Central memory CD8-positive, alpha-beta T cell (primary cell): ENCODE measurements at regions not wholly inside any gene's neighbourhood (a gene's known extent, or its start where the extent isn't known, plus 50 kb on each side); places are given as distances from the start of the nearest gene placed in this dataset.

ENCODE experiments used
- ATAC-seq: fragments of 150-1000 bp; cut with Tn5 transposase; replicated peaks from 2 replicates; pipeline ENCODE4 v1.10.0; 2022; ENCODE audit warnings: mild to moderate bottlenecking, moderate FRiP score, moderate number of reproducible peaks; ENCODE audit not compliant: poor library complexity, severe bottlenecking; ENCODE audit errors: extremely low read depth
- DNase-seq, 2 donors: peaks; one replicate each; pipeline ENCODE4 v3.0.0; 2021; ENCODE audit warnings: low spot score in 2 of 2
- H3K27ac Mint-ChIP-seq: one replicate; pipeline ENCODE4 v1.8.0; 2022; ENCODE audit warnings: low read depth, mild to moderate bottlenecking, moderate library complexity, mixed read lengths
- H3K27me3 Mint-ChIP-seq: one replicate; pipeline ENCODE4 v1.8.0; 2022; ENCODE audit warnings: mixed read lengths
- H3K36me3 Mint-ChIP-seq: one replicate; pipeline ENCODE4 v1.8.0; 2022; ENCODE audit warnings: mild to moderate bottlenecking, moderate library complexity, mixed read lengths; ENCODE audit not compliant: insufficient read depth
- H3K4me1 Mint-ChIP-seq: one replicate; pipeline ENCODE4 v1.8.0; 2022; ENCODE audit warnings: mixed read lengths
- H3K4me3 Mint-ChIP-seq: one replicate; pipeline ENCODE4 v1.8.0; 2022; ENCODE audit warnings: mild to moderate bottlenecking, moderate library complexity, mixed read lengths
- H3K9me3 Mint-ChIP-seq: one replicate; pipeline ENCODE4 v1.8.0; 2022; ENCODE audit warnings: mixed read lengths

- no peaks in the 10 kb centered on the region for H3K9me3 Mint-ChIP-seq
- peaks cover 14% of the 10 kb centered on the region for H3K27me3 Mint-ChIP-seq
- no peak overlapping the region for H3K4me3 Mint-ChIP-seq
- ATAC-seq: no peak
- DNase-seq: no peak
- no peaks in the 10 kb centered on the region for H3K4me1 Mint-ChIP-seq
- no peaks in the 10 kb centered on the region for H3K36me3 Mint-ChIP-seq
- H3K27ac Mint-ChIP-seq: no peak overlapping the region
Observed at GRCh38 chr2:37857575-37858399, 67.3 kb upstream of the RMDN2 start.

DNA sequence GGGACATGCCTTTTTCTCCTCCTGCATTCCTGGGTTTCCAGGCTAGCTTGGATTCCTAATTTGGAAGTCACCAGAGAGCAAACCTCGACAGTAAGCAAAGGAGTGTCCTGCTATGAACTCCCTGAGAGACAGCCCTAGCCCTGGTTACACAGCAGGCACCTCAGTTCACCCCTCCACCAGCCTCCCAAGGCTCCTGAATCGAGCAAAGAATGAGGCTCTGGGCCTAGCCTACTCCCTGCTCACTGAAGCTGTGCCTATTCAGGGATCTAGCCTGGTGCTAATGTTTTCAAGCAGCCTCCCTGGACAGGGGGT lies 66.7 kb upstream of the RMDN2 start:
- Mint-ChIP-seq H3K4me3 (no peak overlapping the region), H3K36me3 (no peaks in the 10 kb centered on the region), H3K4me1 (no peaks in the 10 kb centered on the region), H3K27me3 (peaks cover 20% of the 10 kb centered on the region), H3K27ac (no peak overlapping the region), H3K9me3 (no peaks in the 10 kb centered on the region)
- DNase-seq (no peak), ATAC-seq (no peak)

- Mint-ChIP-seq H3K36me3 (no peaks in the 10 kb centered on the region), H3K9me3 (no peaks in the 10 kb centered on the region), H3K4me1 (no peaks in the 10 kb centered on the region), H3K27me3 (peaks cover 24% of the 10 kb centered on the region), H3K4me3 (no peak overlapping the region), H3K27ac (no peak overlapping the region)
- DNase-seq (no peak), ATAC-seq (no peak)
Observed at GRCh38 chr2:37858725-37859267, 66.3 kb upstream of the RMDN2 start.

DNA sequence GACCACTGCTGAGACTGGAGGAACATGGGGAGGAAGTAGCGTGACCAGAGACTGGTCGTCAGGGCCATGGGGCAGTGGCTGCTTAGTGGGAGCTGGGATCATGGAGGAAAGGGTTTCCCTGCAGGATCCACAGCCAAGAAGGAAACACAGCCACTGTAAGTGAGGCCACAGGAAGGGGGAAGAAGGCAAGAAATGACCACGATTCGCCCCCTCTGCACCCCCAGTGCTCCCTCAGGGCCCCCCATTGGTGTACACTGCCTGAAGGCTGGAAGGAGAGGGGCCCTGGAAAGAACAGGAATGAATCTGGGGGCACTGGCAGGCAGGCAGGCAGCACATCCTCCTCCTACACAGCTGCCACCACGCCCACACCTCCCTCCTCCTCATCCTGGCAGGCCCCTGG lies 62.5 kb upstream of the RMDN2 start:
- H3K4me3 Mint-ChIP-seq: no peak overlapping the region
- no peak overlapping the region for H3K27ac Mint-ChIP-seq
- no peaks in the 10 kb centered on the region for H3K36me3 Mint-ChIP-seq
- H3K9me3 Mint-ChIP-seq: no peaks in the 10 kb centered on the region
- ATAC-seq (no peak), DNase-seq (no peak)
- H3K4me1 Mint-ChIP-seq: no peaks in the 10 kb centered on the region
- peaks cover 43% of the 10 kb centered on the region for H3K27me3 Mint-ChIP-seq

DNA sequence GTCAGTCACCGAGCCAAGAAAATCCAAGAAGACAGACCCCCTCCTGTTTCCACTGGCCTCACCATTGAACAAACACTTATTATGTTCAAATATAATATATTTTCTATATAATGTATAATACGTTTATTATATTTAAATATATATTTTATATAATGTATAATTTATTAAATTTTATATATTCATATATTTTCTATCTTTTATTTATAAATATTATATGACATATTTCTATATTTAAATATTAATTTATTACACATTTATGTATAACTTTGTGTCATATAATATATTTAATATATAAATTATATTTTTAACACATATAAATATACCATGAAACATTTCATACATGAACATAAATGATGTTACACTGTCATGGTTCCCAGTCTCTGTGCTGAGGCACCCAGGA lies 60.9 kb upstream of the RMDN2 start:
- Mint-ChIP-seq H3K9me3 (no peaks in the 10 kb centered on the region), H3K4me1 (no peaks in the 10 kb centered on the region), H3K27me3 (peaks cover 43% of the 10 kb centered on the region), H3K27ac (no peak overlapping the region), H3K36me3 (no peaks in the 10 kb centered on the region), H3K4me3 (no peak overlapping the region)
- ATAC-seq (no peak), DNase-seq (no peak)

GRCh38 chr2:37865640-37866039 lies 59.4 kb upstream of the RMDN2 start:
- no peak for DNase-seq
- no peaks in the 10 kb centered on the region for H3K4me1 Mint-ChIP-seq
- peaks cover 43% of the 10 kb centered on the region for H3K27me3 Mint-ChIP-seq
- no peak overlapping the region for H3K27ac Mint-ChIP-seq
- no peaks in the 10 kb centered on the region for H3K36me3 Mint-ChIP-seq
- ATAC-seq: no peak
- no peak overlapping the region for H3K4me3 Mint-ChIP-seq
- no peaks in the 10 kb centered on the region for H3K9me3 Mint-ChIP-seq

GRCh38 chr2:37866171-37866934 lies 58.7 kb upstream of the RMDN2 start:
- no peaks in the 10 kb centered on the region for H3K4me1 Mint-ChIP-seq
- ATAC-seq (no peak), DNase-seq (no peak)
- H3K36me3 Mint-ChIP-seq: no peaks in the 10 kb centered on the region
- H3K27ac Mint-ChIP-seq: no peak overlapping the region
- H3K4me3 Mint-ChIP-seq: no peak overlapping the region
- no peaks in the 10 kb centered on the region for H3K9me3 Mint-ChIP-seq
- H3K27me3 Mint-ChIP-seq: peaks cover 43% of the 10 kb centered on the region

DNA sequence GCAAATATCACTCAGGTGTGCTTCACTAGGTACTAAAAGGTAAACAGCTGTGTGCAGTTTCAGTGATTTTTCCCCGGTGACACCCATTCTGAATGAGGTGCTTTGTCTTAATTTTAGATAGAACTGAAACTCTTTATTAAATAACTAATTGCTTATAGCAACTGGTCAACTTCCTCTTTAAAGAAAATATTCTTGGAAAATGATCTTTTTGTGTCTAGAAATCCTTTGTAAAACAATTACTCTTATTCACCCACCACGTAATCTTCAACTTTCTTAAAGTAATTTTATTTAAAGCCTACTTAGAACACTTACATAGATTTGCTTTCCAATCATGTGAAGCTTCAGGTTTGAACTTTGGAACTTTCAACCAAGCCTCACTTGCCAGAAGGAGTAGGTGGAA lies 57.9 kb upstream of the RMDN2 start:
- no peaks in the 10 kb centered on the region for H3K4me1 Mint-ChIP-seq

GRCh38 chr2:37868866-37869265 lies 56.2 kb upstream of the RMDN2 start:
- no peak for ATAC-seq
- no peaks in the 10 kb centered on the region for H3K9me3 Mint-ChIP-seq

More for the DNA sequence above, 57.9 kb upstream of the RMDN2 start:
- no peak overlapping the region for H3K4me3 Mint-ChIP-seq
- H3K27me3 Mint-ChIP-seq: peaks cover 35% of the 10 kb centered on the region
- no peaks in the 10 kb centered on the region for H3K36me3 Mint-ChIP-seq
- no peak for DNase-seq
- no peaks in the 10 kb centered on the region for H3K9me3 Mint-ChIP-seq
- H3K27ac Mint-ChIP-seq: no peak overlapping the region
- no peak for ATAC-seq

GRCh38 chr2:37869304-37869703 lies 55.8 kb upstream of the RMDN2 start:
- H3K27me3 Mint-ChIP-seq: peaks cover 13% of the 10 kb centered on the region
- no peak overlapping the region for H3K4me3 Mint-ChIP-seq

More at GRCh38 chr2:37868866-37869265, 56.2 kb upstream of the RMDN2 start:
- Mint-ChIP-seq H3K36me3 (no peaks in the 10 kb centered on the region), H3K27me3 (peaks cover 18% of the 10 kb centered on the region), H3K4me3 (no peak overlapping the region), H3K27ac (no peak overlapping the region), H3K4me1 (no peaks in the 10 kb centered on the region)
- DNase-seq: no peak

DNA sequence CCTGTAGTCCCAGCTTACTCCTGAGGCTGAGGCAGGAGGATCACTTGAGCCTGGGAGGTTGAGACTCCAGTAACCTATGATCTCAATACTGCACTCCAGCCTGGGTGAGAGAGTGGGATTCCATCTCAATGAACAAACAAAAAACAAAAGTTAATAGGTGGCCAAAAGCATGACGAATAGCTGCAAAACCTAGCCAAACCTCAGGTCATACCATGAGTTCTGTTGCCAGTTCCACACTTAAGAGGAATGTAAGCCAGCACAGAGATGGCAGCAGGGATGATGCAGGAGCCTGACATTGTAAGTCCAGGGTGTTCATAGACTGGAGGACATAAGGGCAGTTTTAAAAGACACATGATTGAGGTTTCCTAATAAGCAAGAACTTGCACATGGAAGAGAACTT lies 55.3 kb upstream of the RMDN2 start:
- Mint-ChIP-seq H3K36me3 (no peaks in the 10 kb centered on the region), H3K4me1 (no peaks in the 10 kb centered on the region), H3K27me3 (peaks cover 11% of the 10 kb centered on the region), H3K4me3 (no peak overlapping the region), H3K27ac (no peak overlapping the region), H3K9me3 (no peaks in the 10 kb centered on the region)
- ATAC-seq (no peak), DNase-seq (no peak)

More at GRCh38 chr2:37869304-37869703, 55.8 kb upstream of the RMDN2 start:
- Mint-ChIP-seq H3K4me1 (no peaks in the 10 kb centered on the region), H3K27ac (no peak overlapping the region), H3K36me3 (no peaks in the 10 kb centered on the region), H3K9me3 (no peaks in the 10 kb centered on the region)
- DNase-seq (no peak), ATAC-seq (no peak)

- Mint-ChIP-seq H3K27me3 (no peaks in the 10 kb centered on the region), H3K9me3 (no peaks in the 10 kb centered on the region), H3K4me1 (no peaks in the 10 kb centered on the region), H3K27ac (no peak overlapping the region), H3K36me3 (no peaks in the 10 kb centered on the region), H3K4me3 (no peak overlapping the region)
- ATAC-seq: no peak
- DNase-seq: no peak
Observed at GRCh38 chr2:37870829-37871228, 54.3 kb upstream of the RMDN2 start.
